GM12892 (cell line): ENCODE measurements at regions not wholly inside any gene's neighbourhood (a gene's known extent, or its start where the extent isn't known, plus 50 kb on each side); places are given as distances from the start of the nearest gene placed in this dataset.

ENCODE experiments used
- POLR2A ChIP-seq: IDR thresholded peaks from 2 replicates; pipeline ENCODE4 v1.6.1; 2011; ENCODE audit warnings: low read depth, low read length, control low read depth
- POLR2AphosphoS5 ChIP-seq: IDR thresholded peaks from 2 replicates; pipeline ENCODE4 v1.6.1; 2011; ENCODE audit warnings: low read depth, low read length, control low read depth
- TAF1 ChIP-seq: IDR thresholded peaks from 2 replicates; pipeline ENCODE4 v1.6.1; 2011; ENCODE audit warnings: low read depth, mild to moderate bottlenecking, control low read depth, low read length, borderline replicate concordance

GRCh38 chr12:4828176-4828575 lies 81.5 kb upstream of the KCNA1 start:
- TF ChIP-seq POLR2A (no peak), TAF1 (no peak), POLR2AphosphoS5 (no peak)
